ENCODE measurements at regions not wholly inside any gene's neighbourhood (a gene's known extent, or its start where the extent isn't known, plus 50 kb on each side); places are given as distances from the start of the nearest gene placed in this dataset.

GRCh38 chr6:168132531-168133167 is 53.6 kb upstream of the FRMD1 start:
- DNase-seq: no peak
- peaks cover 17% of the 10 kb centered on the region for H3K27me3 Mint-ChIP-seq
- H3K9me3 Mint-ChIP-seq: no peaks in the 10 kb centered on the region
- H3K4me1 Mint-ChIP-seq: no peaks in the 10 kb centered on the region
- ATAC-seq (ENCODE audit: low read depth): no peak
- POLR2A ChIA-PET: no interaction called here
- no peaks in the 10 kb centered on the region for H3K36me3 Mint-ChIP-seq
- H3K27ac Mint-ChIP-seq: no peak overlapping the region
- H3K4me3 Mint-ChIP-seq: no peak overlapping the region

- Mint-ChIP-seq H3K4me3 (no peak overlapping the region), H3K27ac (no peak overlapping the region), H3K4me1 (no peaks in the 10 kb centered on the region), H3K9me3 (no peaks in the 10 kb centered on the region), H3K27me3 (peaks cover 17% of the 10 kb centered on the region), H3K36me3 (no peaks in the 10 kb centered on the region)
- POLR2A ChIA-PET: no interaction called here
- DNase-seq (no peak), ATAC-seq (ENCODE audit: low read depth) (no peak)
These were observed 52.7 kb upstream of the FRMD1 start for GRCh38 chr6:168131464-168132415.

- Mint-ChIP-seq H3K27ac (no peak overlapping the region), H3K9me3 (no peaks in the 10 kb centered on the region), H3K27me3 (peaks cover 17% of the 10 kb centered on the region), H3K36me3 (no peaks in the 10 kb centered on the region), H3K4me3 (no peak overlapping the region), H3K4me1 (no peaks in the 10 kb centered on the region)
- ATAC-seq (ENCODE audit: low read depth) (no peak), DNase-seq (no peak)
- POLR2A ChIA-PET: no interaction called here
These were observed 51.8 kb upstream of the FRMD1 start for GRCh38 chr6:168130697-168131371.

- no peaks in the 10 kb centered on the region for H3K36me3 Mint-ChIP-seq
- ATAC-seq (ENCODE audit: low read depth) (no peak), DNase-seq (no peak)
- no peak overlapping the region for H3K27ac Mint-ChIP-seq
- POLR2A ChIA-PET: no interaction called here
- H3K4me3 Mint-ChIP-seq: no peak overlapping the region
- H3K4me1 Mint-ChIP-seq: no peaks in the 10 kb centered on the region
- peaks cover 17% of the 10 kb centered on the region for H3K27me3 Mint-ChIP-seq
- H3K9me3 Mint-ChIP-seq: no peaks in the 10 kb centered on the region
These were observed 51.2 kb upstream of the FRMD1 start for GRCh38 chr6:168130168-168130696.

GRCh38 chr6:168129292-168130167 is 50.5 kb upstream of the FRMD1 start:
- Mint-ChIP-seq H3K27me3 (peaks cover 17% of the 10 kb centered on the region), H3K36me3 (no peaks in the 10 kb centered on the region), H3K4me1 (no peaks in the 10 kb centered on the region), H3K4me3 (no peak overlapping the region), H3K27ac (no peak overlapping the region), H3K9me3 (no peaks in the 10 kb centered on the region)
- ATAC-seq (ENCODE audit: low read depth) (no peak), DNase-seq (no peak)
- POLR2A ChIA-PET: no interaction called here

GRCh38 chr6:168128631-168129291 is 49.7 kb upstream of the FRMD1 start:
- H3K27me3 Mint-ChIP-seq: peaks cover 17% of the 10 kb centered on the region
- no peaks in the 10 kb centered on the region for H3K36me3 Mint-ChIP-seq
- no peak overlapping the region for H3K4me3 Mint-ChIP-seq
- H3K27ac Mint-ChIP-seq: no peak overlapping the region
- no peaks in the 10 kb centered on the region for H3K4me1 Mint-ChIP-seq
- ATAC-seq (ENCODE audit: low read depth) (no peak), DNase-seq (no peak)
- POLR2A ChIA-PET: no interaction called here
- no peaks in the 10 kb centered on the region for H3K9me3 Mint-ChIP-seq

All from activated naive CD8-positive, alpha-beta T cell treated with anti-CD3 and anti-CD28 coated beads, Interleukin-2, amount 10 ng/mL, durations not matched to agents 7 days and 5 days (primary cell).